ENCODE measurements at regions not wholly inside any gene's neighbourhood (a gene's known extent, or its start where the extent isn't known, plus 50 kb on each side); places are given as distances from the start of the nearest gene placed in this dataset.

GRCh38 chr4:121227341-121227792, 63.2 kb upstream of the TNIP3 start:
- FAIRE-seq (peak; percentile 84), DNase-seq (ENCODE audit: insufficient read length, low spot score) (no peak)

- no peak for DNase-seq (ENCODE audit: insufficient read length, low spot score)
These were observed 62.2 kb upstream of the TNIP3 start for GRCh38 chr4:121226362-121226761.

GRCh38 chr4:121221608-121222007, 57.5 kb upstream of the TNIP3 start:
- FAIRE-seq (no peak), DNase-seq (ENCODE audit: insufficient read length, low spot score) (no peak)

More at GRCh38 chr4:121226362-121226761, 62.2 kb upstream of the TNIP3 start:
- FAIRE-seq = peak; percentile 59

- FAIRE-seq (peak; percentile 39), DNase-seq (ENCODE audit: insufficient read length, low spot score) (no peak)
These were observed 57.1 kb upstream of the TNIP3 start for GRCh38 chr4:121221201-121221600.

- DNase-seq (ENCODE audit: insufficient read length, low spot score) (no peak), FAIRE-seq (no peak)
These were observed 56.6 kb upstream of the TNIP3 start for GRCh38 chr4:121220698-121221097.

- FAIRE-seq = no peak
- no peak for DNase-seq (ENCODE audit: insufficient read length, low spot score)
These were observed 55.1 kb upstream of the TNIP3 start for GRCh38 chr4:121219227-121219626.

- DNase-seq (ENCODE audit: insufficient read length, low spot score) = no peak
- no peak for FAIRE-seq
These were observed 53.2 kb upstream of the TNIP3 start for GRCh38 chr4:121217351-121217750.

GRCh38 chr4:121216461-121216860, 52.3 kb upstream of the TNIP3 start:
- peak; percentile 18 for FAIRE-seq

GRCh38 chr4:121213940-121214339, 49.8 kb upstream of the TNIP3 start:
- DNase-seq (ENCODE audit: insufficient read length, low spot score) (no peak), FAIRE-seq (no peak)

More at GRCh38 chr4:121216461-121216860, 52.3 kb upstream of the TNIP3 start:
- no peak for DNase-seq (ENCODE audit: insufficient read length, low spot score)
